Activated CD8-positive, alpha-beta memory T cell treated with anti-CD3 and anti-CD28 coated beads, Interleukin-2, amount 10 ng/mL, durations not matched to agents 7 days and 5 days (primary cell): ENCODE measurements at regions not wholly inside any gene's neighbourhood (a gene's known extent, or its start where the extent isn't known, plus 50 kb on each side); places are given as distances from the start of the nearest gene placed in this dataset.

ENCODE experiments used
- ATAC-seq: fragments of 150-1000 bp; cut with Tn5 transposase; one replicate; pipeline ENCODE4 v1.10.0; 2021; ENCODE audit warnings: moderate library complexity
- CTCF ChIA-PET: fragments of 350-600 bp; sonication (Branson Sonifier 250); formaldehyde crosslinking; loops from one replicate; lab custom pipeline; 2021; ENCODE audit warnings: antibody characterized with exemption; lab: Charles Lee
- DNase-seq: peaks from one replicate; pipeline ENCODE4 v3.0.0-alpha.2; 2020
- H3K27ac Mint-ChIP-seq: one replicate; pipeline ENCODE4 v1.8.0; 2021; ENCODE audit warnings: mild to moderate bottlenecking, mixed read lengths
- H3K27me3 Mint-ChIP-seq: one replicate; pipeline ENCODE4 v1.8.0; 2021; ENCODE audit warnings: mixed read lengths
- H3K36me3 Mint-ChIP-seq: one replicate; pipeline ENCODE4 v1.8.0; 2021; ENCODE audit warnings: mild to moderate bottlenecking, mixed read lengths
- H3K4me1 Mint-ChIP-seq: one replicate; pipeline ENCODE4 v1.8.0; 2021; ENCODE audit warnings: mixed read lengths
- H3K4me3 Mint-ChIP-seq: one replicate; pipeline ENCODE4 v1.8.0; 2021; ENCODE audit warnings: mild to moderate bottlenecking, moderate library complexity, mixed read lengths
- H3K9me3 Mint-ChIP-seq: one replicate; pipeline ENCODE4 v1.8.0; 2022; ENCODE audit warnings: low read depth, mixed read lengths

GRCh38 chr5:143741421-143741820, 70.5 kb upstream of the HMHB1 start:
- H3K36me3 Mint-ChIP-seq = no peaks in the 10 kb centered on the region
- no peaks in the 10 kb centered on the region for H3K27me3 Mint-ChIP-seq
- peaks cover 7% of the 10 kb centered on the region for H3K4me1 Mint-ChIP-seq
- ATAC-seq = no peak
- no peak overlapping the region for H3K4me3 Mint-ChIP-seq
- H3K9me3 Mint-ChIP-seq = no peaks in the 10 kb centered on the region
- DNase-seq = no peak
- CTCF ChIA-PET = no interaction called here
- H3K27ac Mint-ChIP-seq = no peak overlapping the region

- ATAC-seq (no peak), DNase-seq (no peak)
- H3K9me3 Mint-ChIP-seq = no peaks in the 10 kb centered on the region
- no peak overlapping the region for H3K4me3 Mint-ChIP-seq
- peaks cover 7% of the 10 kb centered on the region for H3K4me1 Mint-ChIP-seq
- H3K36me3 Mint-ChIP-seq = no peaks in the 10 kb centered on the region
- CTCF ChIA-PET = no interaction called here
- no peak overlapping the region for H3K27ac Mint-ChIP-seq
- H3K27me3 Mint-ChIP-seq = no peaks in the 10 kb centered on the region
Measured at GRCh38 chr5:143740956-143741355, 71.0 kb upstream of the HMHB1 start.

GRCh38 chr5:143739746-143740145, 72.2 kb upstream of the HMHB1 start:
- no peaks in the 10 kb centered on the region for H3K36me3 Mint-ChIP-seq
- H3K9me3 Mint-ChIP-seq = no peaks in the 10 kb centered on the region
- no peaks in the 10 kb centered on the region for H3K27me3 Mint-ChIP-seq
- H3K4me3 Mint-ChIP-seq = no peak overlapping the region
- H3K4me1 Mint-ChIP-seq = peaks cover 7% of the 10 kb centered on the region
- no peak for DNase-seq
- H3K27ac Mint-ChIP-seq = no peak overlapping the region
- no peak for ATAC-seq
- CTCF ChIA-PET = no interaction called here

GRCh38 chr5:143738417-143739401, 73.3 kb upstream of the HMHB1 start:
- CTCF ChIA-PET = no interaction called here
- DNase-seq = no peak
- peaks cover 7% of the 10 kb centered on the region for H3K4me1 Mint-ChIP-seq
- no peak for ATAC-seq
- H3K27ac Mint-ChIP-seq = no peak overlapping the region
- H3K4me3 Mint-ChIP-seq = no peak overlapping the region
- H3K27me3 Mint-ChIP-seq = no peaks in the 10 kb centered on the region
- H3K9me3 Mint-ChIP-seq = no peaks in the 10 kb centered on the region
- H3K36me3 Mint-ChIP-seq = no peaks in the 10 kb centered on the region

- ATAC-seq (no peak), DNase-seq (no peak)
- H3K27me3 Mint-ChIP-seq = no peaks in the 10 kb centered on the region
- peaks cover 7% of the 10 kb centered on the region for H3K4me1 Mint-ChIP-seq
- H3K36me3 Mint-ChIP-seq = no peaks in the 10 kb centered on the region
- H3K27ac Mint-ChIP-seq = no peak overlapping the region
- no peaks in the 10 kb centered on the region for H3K9me3 Mint-ChIP-seq
- no peak overlapping the region for H3K4me3 Mint-ChIP-seq
- CTCF ChIA-PET = no interaction called here
Measured at GRCh38 chr5:143737062-143737461, 74.9 kb upstream of the HMHB1 start.

- H3K4me3 Mint-ChIP-seq = no peak overlapping the region
- ATAC-seq (no peak), DNase-seq (no peak)
Measured at GRCh38 chr5:143734456-143734780, 77.5 kb upstream of the HMHB1 start.

GRCh38 chr5:143733665-143734455, 78.1 kb upstream of the HMHB1 start:
- CTCF ChIA-PET = no interaction called here
- H3K36me3 Mint-ChIP-seq = peaks cover 4% of the 10 kb centered on the region
- peaks cover 4% of the 10 kb centered on the region for H3K27me3 Mint-ChIP-seq
- DNase-seq = no peak
- no peaks in the 10 kb centered on the region for H3K4me1 Mint-ChIP-seq
- ATAC-seq = no peak
- H3K27ac Mint-ChIP-seq = no peak overlapping the region
- no peak overlapping the region for H3K4me3 Mint-ChIP-seq
- H3K9me3 Mint-ChIP-seq = no peaks in the 10 kb centered on the region

More at GRCh38 chr5:143734456-143734780, 77.5 kb upstream of the HMHB1 start:
- no peaks in the 10 kb centered on the region for H3K9me3 Mint-ChIP-seq
- no peaks in the 10 kb centered on the region for H3K27me3 Mint-ChIP-seq
- no peaks in the 10 kb centered on the region for H3K4me1 Mint-ChIP-seq
- CTCF ChIA-PET = no interaction called here
- H3K36me3 Mint-ChIP-seq = no peaks in the 10 kb centered on the region
- H3K27ac Mint-ChIP-seq = no peak overlapping the region

- peaks cover 4% of the 10 kb centered on the region for H3K36me3 Mint-ChIP-seq
- ATAC-seq (no peak), DNase-seq (no peak)
- H3K27me3 Mint-ChIP-seq = peaks cover 4% of the 10 kb centered on the region
- CTCF ChIA-PET = no interaction called here
- H3K4me3 Mint-ChIP-seq = no peak overlapping the region
- H3K4me1 Mint-ChIP-seq = no peaks in the 10 kb centered on the region
- H3K9me3 Mint-ChIP-seq = no peaks in the 10 kb centered on the region
- no peak overlapping the region for H3K27ac Mint-ChIP-seq
Measured at GRCh38 chr5:143732402-143732801, 79.6 kb upstream of the HMHB1 start.

- DNase-seq (no peak), ATAC-seq (no peak)
- CTCF ChIA-PET = no interaction called here
- Mint-ChIP-seq H3K4me1 (no peaks in the 10 kb centered on the region), H3K9me3 (no peaks in the 10 kb centered on the region), H3K36me3 (peaks cover 7% of the 10 kb centered on the region), H3K27me3 (peaks cover 4% of the 10 kb centered on the region), H3K27ac (no peak overlapping the region), H3K4me3 (no peak overlapping the region)
Measured at GRCh38 chr5:143730112-143730801, 81.7 kb upstream of the HMHB1 start.

- H3K36me3 Mint-ChIP-seq = peaks cover 13% of the 10 kb centered on the region
- CTCF ChIA-PET = no interaction called here
- no peak for DNase-seq
- peaks cover 5% of the 10 kb centered on the region for H3K9me3 Mint-ChIP-seq
- H3K27me3 Mint-ChIP-seq = peaks cover 4% of the 10 kb centered on the region
- no peaks in the 10 kb centered on the region for H3K4me1 Mint-ChIP-seq
- H3K4me3 Mint-ChIP-seq = no peak overlapping the region
- H3K27ac Mint-ChIP-seq = no peak overlapping the region
- ATAC-seq = no peak
Measured at GRCh38 chr5:143729334-143729946, 82.5 kb upstream of the HMHB1 start.

GRCh38 chr5:143723159-143723558, 88.8 kb upstream of the HMHB1 start:
- peaks cover 11% of the 10 kb centered on the region for H3K36me3 Mint-ChIP-seq
- peaks cover 3% of the 10 kb centered on the region for H3K4me1 Mint-ChIP-seq
- ATAC-seq (no peak), DNase-seq (no peak)
- CTCF ChIA-PET = no interaction called here
- H3K27me3 Mint-ChIP-seq = no peaks in the 10 kb centered on the region
- peaks cover 10% of the 10 kb centered on the region for H3K9me3 Mint-ChIP-seq
- H3K27ac Mint-ChIP-seq = no peak overlapping the region
- no peak overlapping the region for H3K4me3 Mint-ChIP-seq

GRCh38 chr5:143721925-143722324, 90.0 kb upstream of the HMHB1 start:
- H3K27ac Mint-ChIP-seq = no peak overlapping the region
- peaks cover 10% of the 10 kb centered on the region for H3K9me3 Mint-ChIP-seq
- DNase-seq (no peak), ATAC-seq (no peak)
- H3K4me3 Mint-ChIP-seq = no peak overlapping the region
- peaks cover 3% of the 10 kb centered on the region for H3K4me1 Mint-ChIP-seq
- CTCF ChIA-PET = no interaction called here
- peaks cover 11% of the 10 kb centered on the region for H3K36me3 Mint-ChIP-seq
- H3K27me3 Mint-ChIP-seq = no peaks in the 10 kb centered on the region

GRCh38 chr5:143720689-143721088, 91.3 kb upstream of the HMHB1 start:
- DNase-seq (no peak), ATAC-seq (no peak)
- H3K36me3 Mint-ChIP-seq = peaks cover 11% of the 10 kb centered on the region
- CTCF ChIA-PET = no interaction called here
- H3K4me3 Mint-ChIP-seq = no peak overlapping the region
- H3K4me1 Mint-ChIP-seq = peaks cover 3% of the 10 kb centered on the region
- no peak overlapping the region for H3K27ac Mint-ChIP-seq
- peaks cover 10% of the 10 kb centered on the region for H3K9me3 Mint-ChIP-seq
- H3K27me3 Mint-ChIP-seq = no peaks in the 10 kb centered on the region
